ENCODE measurements at regions not wholly inside any gene's neighbourhood (a gene's known extent, or its start where the extent isn't known, plus 50 kb on each side); places are given as distances from the start of the nearest gene placed in this dataset.

DNA sequence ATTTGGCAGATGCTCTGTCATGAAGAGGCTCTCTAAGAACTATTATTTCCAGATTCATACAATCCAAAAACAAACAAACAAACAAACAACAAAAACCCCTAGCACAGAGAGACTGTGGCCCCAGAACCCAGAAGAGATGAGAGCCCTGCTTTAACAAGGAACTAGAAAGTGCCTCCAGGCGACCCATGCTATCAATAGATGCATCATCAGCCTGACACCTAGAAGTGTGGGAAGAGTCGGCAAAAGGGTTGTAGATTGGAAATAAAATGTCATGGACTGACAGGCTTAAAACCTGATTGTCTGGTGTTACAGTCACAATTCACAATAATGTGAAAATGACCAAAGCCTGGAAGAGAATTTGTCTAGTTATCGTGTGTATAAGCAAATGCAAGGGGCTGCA is 50.6 kb upstream of the FLRT2 start:
- TF ChIP-seq POLR2AphosphoS5 (IDR thresholded peaks at IDR 0.05) (no peak), POLR2A (IDR thresholded peaks at IDR 0.05) (no peak)

Measured in prostate gland (tissue), 1 donor.